ENCODE measurements at regions not wholly inside any gene's neighbourhood (a gene's known extent, or its start where the extent isn't known, plus 50 kb on each side); places are given as distances from the start of the nearest gene placed in this dataset.
A peak's percentile ranks its signal among the peaks of the same experiment; 100 is the strongest.
"Not testable (repeated sequence)": the region's sequence is repeated elsewhere in the genome, so short reads cannot be mapped to it uniquely, and the experiment has no call there.

GRCh38 chr7:142626420-142627035 lies 122.7 kb upstream of the PRSS1 start:
- TF ChIP-seq CTCF (conservative IDR thresholded peaks at IDR 0.05; ENCODE audit: low read depth, low read length), result peak; percentile 68
- H3K4me3 ChIP-seq (ENCODE audit: low read length), result no peak overlapping the region
- DNase-seq (ENCODE audit: low read depth), result no peak

GRCh38 chr7:142625216-142625615 lies 124.1 kb upstream of the PRSS1 start:
- not testable (repeated sequence) for H3K4me3 ChIP-seq (ENCODE audit: low read length); DNase-seq (ENCODE audit: low read depth)

DNA sequence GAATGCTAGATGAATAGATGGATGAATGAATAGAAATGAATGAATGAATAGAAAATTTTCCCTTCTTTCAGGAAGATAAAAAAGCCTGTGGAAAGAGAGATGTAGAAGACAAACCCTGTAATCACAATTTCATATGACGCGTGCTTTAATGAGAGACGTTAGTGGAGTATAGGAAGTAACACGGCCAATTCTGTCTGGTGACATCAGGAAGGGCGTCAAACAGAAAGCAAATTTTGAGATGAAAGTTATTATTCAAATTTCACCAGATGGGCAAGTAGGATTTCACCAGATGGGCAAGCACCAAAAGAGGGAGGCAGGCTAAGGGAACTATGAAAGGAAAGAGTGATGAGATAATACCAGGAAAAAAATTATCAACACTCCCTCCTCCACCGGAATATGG lies 128.9 kb upstream of the PRSS1 start:
- no peak for DNase-seq (ENCODE audit: low read depth)
- TF ChIP-seq CTCF (conservative IDR thresholded peaks at IDR 0.05; ENCODE audit: low read depth, low read length), result no peak
- H3K4me3 ChIP-seq (ENCODE audit: low read length), result no peak overlapping the region

GRCh38 chr7:142618655-142619351 lies 130.5 kb upstream of the PRSS1 start:
- no peak for TF ChIP-seq CTCF (conservative IDR thresholded peaks at IDR 0.05; ENCODE audit: low read depth, low read length)
- DNase-seq (ENCODE audit: low read depth), result no peak
- no peak overlapping the region for H3K4me3 ChIP-seq (ENCODE audit: low read length)

DNA sequence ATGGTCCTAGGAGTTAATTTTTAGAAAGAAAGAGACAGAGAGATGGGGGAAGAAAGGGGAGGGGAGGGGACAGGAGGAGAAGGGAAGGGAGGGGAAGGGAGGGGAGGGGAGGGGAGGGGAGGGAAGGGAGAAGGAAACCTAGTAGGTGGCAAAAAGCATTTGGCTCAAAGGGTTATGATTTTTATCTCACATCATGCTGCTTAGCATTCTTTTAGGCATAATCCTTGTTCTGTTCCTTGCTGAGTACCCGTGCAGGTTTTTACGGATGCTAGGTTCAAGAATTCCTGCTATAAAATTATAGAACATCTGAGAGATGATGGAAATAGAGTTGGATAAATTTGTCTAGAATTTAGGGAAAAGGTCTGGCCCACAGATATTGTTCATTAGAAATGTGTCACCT lies 132.4 kb upstream of the PRSS1 start:
- no peak for DNase-seq (ENCODE audit: low read depth)
- no peak overlapping the region for H3K4me3 ChIP-seq (ENCODE audit: low read length)
- no peak for TF ChIP-seq CTCF (conservative IDR thresholded peaks at IDR 0.05; ENCODE audit: low read depth, low read length)

- no peak for DNase-seq (ENCODE audit: low read depth)
- no peak for TF ChIP-seq CTCF (conservative IDR thresholded peaks at IDR 0.05; ENCODE audit: low read depth, low read length)
- H3K4me3 ChIP-seq (ENCODE audit: low read length), result no peak overlapping the region
Observed at GRCh38 chr7:142616121-142616643, 133.1 kb upstream of the PRSS1 start.

DNA sequence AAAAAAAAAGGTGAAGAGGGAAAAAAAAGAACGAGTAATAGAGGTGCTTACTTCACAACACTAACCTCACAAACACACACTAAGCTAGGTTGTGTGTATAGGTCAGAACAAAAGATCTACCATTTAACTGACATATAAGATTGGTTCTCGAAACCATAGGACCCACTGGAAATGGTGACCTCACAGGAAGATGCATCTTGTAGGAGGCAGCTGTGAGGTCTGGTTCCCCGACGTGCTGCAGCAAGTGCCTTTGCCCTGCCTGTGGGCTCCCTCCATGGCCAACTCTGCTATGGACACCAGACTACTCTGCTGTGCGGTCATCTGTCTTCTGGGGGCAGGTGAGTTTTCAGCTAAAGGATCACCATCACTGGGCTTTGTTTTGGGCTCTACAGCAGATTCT lies 133.8 kb upstream of the PRSS1 start:
- no peak for TF ChIP-seq CTCF (conservative IDR thresholded peaks at IDR 0.05; ENCODE audit: low read depth, low read length)
- H3K4me3 ChIP-seq (ENCODE audit: low read length), result no peak overlapping the region
- no peak for DNase-seq (ENCODE audit: low read depth)
